GM12891 (cell line): ENCODE measurements at regions not wholly inside any gene's neighbourhood (a gene's known extent, or its start where the extent isn't known, plus 50 kb on each side); places are given as distances from the start of the nearest gene placed in this dataset.

Experiments
- PAX5 ChIP-seq: IDR thresholded peaks from 2 replicates; pipeline ENCODE4 v1.6.1; 2011; ENCODE audit warnings: low read length, moderate library complexity, mild to moderate bottlenecking; ENCODE audit not compliant: insufficient read depth, severe bottlenecking
- POLR2A ChIP-seq: IDR thresholded peaks from 2 replicates; pipeline ENCODE4 v1.6.1; 2011; ENCODE audit warnings: low read depth, low read length, control low read depth
- POLR2AphosphoS5 ChIP-seq: IDR thresholded peaks from 2 replicates; pipeline ENCODE4 v1.6.1; 2011; ENCODE audit warnings: low read depth, low read length, control low read depth
- POU2F2 ChIP-seq: IDR thresholded peaks from 2 replicates; pipeline ENCODE4 v1.6.1; 2011; ENCODE audit warnings: low read depth, mild to moderate bottlenecking, control low read depth, low read length, moderate library complexity
- SPI1 ChIP-seq: IDR thresholded peaks from 2 replicates; pipeline ENCODE4 v1.6.1; 2011; ENCODE audit warnings: low read depth, low read length, control low read depth
- TAF1 ChIP-seq: IDR thresholded peaks from 2 replicates; pipeline ENCODE4 v1.6.1; 2011; ENCODE audit warnings: low read depth, low read length, control low read depth

DNA sequence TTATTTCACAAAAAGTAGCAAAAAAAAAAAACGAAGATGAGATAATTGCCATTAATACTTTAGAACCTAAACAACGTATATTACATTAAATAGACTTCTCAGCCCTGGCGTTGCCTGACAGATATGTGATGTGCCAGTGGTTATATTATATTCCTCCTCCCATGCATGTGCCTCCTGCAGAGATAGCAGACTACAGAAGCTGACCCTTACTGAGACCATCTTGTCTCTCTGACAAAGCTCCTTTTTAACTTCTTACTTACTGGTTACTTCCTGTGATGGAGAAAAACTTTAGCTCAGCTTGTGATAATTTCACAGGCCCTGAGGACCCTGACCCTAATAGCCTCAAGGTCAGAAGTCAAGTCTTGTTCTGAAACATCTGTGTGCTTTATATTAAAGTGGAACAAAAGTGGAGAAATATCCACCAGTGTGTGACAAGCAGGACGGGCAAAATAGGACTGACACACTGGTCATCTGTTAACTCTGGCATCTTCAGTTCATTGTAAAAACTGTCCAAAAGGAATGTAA lies 80.6 kb upstream of the POU5F2 start:
- TF ChIP-seq POLR2AphosphoS5: no peak
- no peak for TF ChIP-seq POLR2A
- no peak for TF ChIP-seq TAF1
- no peak for TF ChIP-seq SPI1
- TF ChIP-seq POU2F2: no peak
- no peak for TF ChIP-seq PAX5
